ENCODE measurements at regions not wholly inside any gene's neighbourhood (a gene's known extent, or its start where the extent isn't known, plus 50 kb on each side); places are given as distances from the start of the nearest gene placed in this dataset.

GRCh38 chr2:67829470-67829869 lies 233.3 kb downstream of the C1D start:
- no peak for TF ChIP-seq ZNF8 (CRISPR knock-in tag; IDR thresholded peaks at IDR 0.05)
- no peak for ATAC-seq

GRCh38 chr2:67833632-67834031 lies 229.2 kb downstream of the C1D start:
- ATAC-seq, result no peak
- TF ChIP-seq ARNTL (CRISPR knock-in tag; IDR thresholded peaks at IDR 0.05; ENCODE audit: borderline replicate concordance, low read depth) (no peak), TOX (CRISPR knock-in tag; IDR thresholded peaks at IDR 0.05; ENCODE audit: borderline replicate concordance) (no peak), CSDC2 (CRISPR knock-in tag; IDR thresholded peaks at IDR 0.05) (no peak), OSR1 (CRISPR knock-in tag; IDR thresholded peaks at IDR 0.05) (no peak), BACH2 (CRISPR knock-in tag; IDR thresholded peaks at IDR 0.05; ENCODE audit: borderline replicate concordance) (no peak), PPARA (CRISPR knock-in tag; IDR thresholded peaks at IDR 0.05; ENCODE audit: borderline replicate concordance) (no peak), ZNF565 (CRISPR knock-in tag; conservative IDR thresholded peaks at IDR 0.05; ENCODE audit: low read depth) (no peak), GLIS3 (CRISPR knock-in tag; IDR thresholded peaks at IDR 0.05) (no peak), TCF4 (CRISPR knock-in tag; IDR thresholded peaks at IDR 0.05; ENCODE audit: borderline replicate concordance) (no peak), PATZ1 (CRISPR knock-in tag; IDR thresholded peaks at IDR 0.05; ENCODE audit: borderline replicate concordance) (no peak)

- TF ChIP-seq PATZ1 (CRISPR knock-in tag; IDR thresholded peaks at IDR 0.05; ENCODE audit: borderline replicate concordance) (no peak), SNAI2 (CRISPR knock-in tag; IDR thresholded peaks at IDR 0.05) (no peak), CSDC2 (CRISPR knock-in tag; IDR thresholded peaks at IDR 0.05) (no peak), ZNF565 (CRISPR knock-in tag; conservative IDR thresholded peaks at IDR 0.05; ENCODE audit: low read depth) (no peak), ESRRG (CRISPR knock-in tag; IDR thresholded peaks at IDR 0.05) (no peak), ZNF70 (CRISPR knock-in tag; IDR thresholded peaks at IDR 0.05) (no peak), ZNF8 (CRISPR knock-in tag; IDR thresholded peaks at IDR 0.05) (no peak), ARNTL (CRISPR knock-in tag; IDR thresholded peaks at IDR 0.05; ENCODE audit: borderline replicate concordance, low read depth) (no peak), ZFP3 (CRISPR knock-in tag; IDR thresholded peaks at IDR 0.05) (no peak), ZFP30 (CRISPR knock-in tag; IDR thresholded peaks at IDR 0.05) (no peak), OSR1 (CRISPR knock-in tag; IDR thresholded peaks at IDR 0.05) (no peak), ISL1 (CRISPR knock-in tag; IDR thresholded peaks at IDR 0.05) (no peak)
- TF ChIP-seq, protein P1, sequence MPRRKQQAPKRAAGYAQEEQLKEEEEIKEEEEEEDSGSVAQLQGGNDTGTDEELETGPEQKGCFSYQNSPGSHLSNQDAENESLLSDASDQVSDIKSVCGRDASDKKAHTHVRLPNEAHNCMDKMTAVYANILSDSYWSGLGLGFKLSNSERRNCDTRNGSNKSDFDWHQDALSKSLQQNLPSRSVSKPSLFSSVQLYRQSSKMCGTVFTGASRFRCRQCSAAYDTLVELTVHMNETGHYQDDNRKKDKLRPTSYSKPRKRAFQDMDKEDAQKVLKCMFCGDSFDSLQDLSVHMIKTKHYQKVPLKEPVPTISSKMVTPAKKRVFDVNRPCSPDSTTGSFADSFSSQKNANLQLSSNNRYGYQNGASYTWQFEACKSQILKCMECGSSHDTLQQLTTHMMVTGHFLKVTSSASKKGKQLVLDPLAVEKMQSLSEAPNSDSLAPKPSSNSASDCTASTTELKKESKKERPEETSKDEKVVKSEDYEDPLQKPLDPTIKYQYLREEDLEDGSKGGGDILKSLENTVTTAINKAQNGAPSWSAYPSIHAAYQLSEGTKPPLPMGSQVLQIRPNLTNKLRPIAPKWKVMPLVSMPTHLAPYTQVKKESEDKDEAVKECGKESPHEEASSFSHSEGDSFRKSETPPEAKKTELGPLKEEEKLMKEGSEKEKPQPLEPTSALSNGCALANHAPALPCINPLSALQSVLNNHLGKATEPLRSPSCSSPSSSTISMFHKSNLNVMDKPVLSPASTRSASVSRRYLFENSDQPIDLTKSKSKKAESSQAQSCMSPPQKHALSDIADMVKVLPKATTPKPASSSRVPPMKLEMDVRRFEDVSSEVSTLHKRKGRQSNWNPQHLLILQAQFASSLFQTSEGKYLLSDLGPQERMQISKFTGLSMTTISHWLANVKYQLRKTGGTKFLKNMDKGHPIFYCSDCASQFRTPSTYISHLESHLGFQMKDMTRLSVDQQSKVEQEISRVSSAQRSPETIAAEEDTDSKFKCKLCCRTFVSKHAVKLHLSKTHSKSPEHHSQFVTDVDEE (CRISPR knock-in tag; IDR thresholded peaks at IDR 0.05), result no peak
- ATAC-seq, result no peak
These were observed 228.3 kb downstream of the C1D start for GRCh38 chr2:67834482-67834881.

GRCh38 chr2:67835266-67835665 lies 227.5 kb downstream of the C1D start:
- TF ChIP-seq ZC3H10 (CRISPR knock-in tag; IDR thresholded peaks at IDR 0.05) (no peak), BACH2 (CRISPR knock-in tag; IDR thresholded peaks at IDR 0.05; ENCODE audit: borderline replicate concordance) (no peak), ARNTL (CRISPR knock-in tag; IDR thresholded peaks at IDR 0.05; ENCODE audit: borderline replicate concordance, low read depth) (no peak)
- ATAC-seq, result no peak

DNA sequence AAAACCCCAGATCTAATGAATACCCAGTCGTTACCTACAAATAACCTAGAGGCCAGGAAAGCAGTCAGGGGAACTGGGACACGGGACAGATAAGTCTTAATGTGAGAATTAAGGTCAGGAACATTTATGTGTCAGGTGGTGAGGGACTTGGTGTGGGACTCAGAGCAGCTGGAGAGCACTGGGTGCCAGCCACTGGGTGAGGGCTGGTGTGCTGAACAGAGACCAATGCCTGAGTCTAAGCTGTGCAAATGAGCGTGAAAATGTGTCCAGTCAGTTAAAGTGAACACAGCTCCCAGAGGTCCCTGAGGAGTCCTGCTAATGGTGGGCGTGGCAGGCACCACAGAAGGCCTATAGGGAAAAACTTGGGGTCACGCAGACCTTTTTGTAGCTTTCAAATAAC lies 225.9 kb downstream of the C1D start:
- no peak for ATAC-seq
- TF ChIP-seq, protein P1 (CRISPR knock-in tag; IDR thresholded peaks at IDR 0.05), result no peak
- TF ChIP-seq, protein P2, sequence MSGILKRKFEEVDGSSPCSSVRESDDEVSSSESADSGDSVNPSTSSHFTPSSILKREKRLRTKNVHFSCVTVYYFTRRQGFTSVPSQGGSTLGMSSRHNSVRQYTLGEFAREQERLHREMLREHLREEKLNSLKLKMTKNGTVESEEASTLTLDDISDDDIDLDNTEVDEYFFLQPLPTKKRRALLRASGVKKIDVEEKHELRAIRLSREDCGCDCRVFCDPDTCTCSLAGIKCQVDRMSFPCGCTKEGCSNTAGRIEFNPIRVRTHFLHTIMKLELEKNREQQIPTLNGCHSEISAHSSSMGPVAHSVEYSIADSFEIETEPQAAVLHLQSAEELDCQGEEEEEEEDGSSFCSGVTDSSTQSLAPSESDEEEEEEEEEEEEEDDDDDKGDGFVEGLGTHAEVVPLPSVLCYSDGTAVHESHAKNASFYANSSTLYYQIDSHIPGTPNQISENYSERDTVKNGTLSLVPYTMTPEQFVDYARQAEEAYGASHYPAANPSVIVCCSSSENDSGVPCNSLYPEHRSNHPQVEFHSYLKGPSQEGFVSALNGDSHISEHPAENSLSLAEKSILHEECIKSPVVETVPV (CRISPR knock-in tag; IDR thresholded peaks at IDR 0.05), result no peak
- TF ChIP-seq ZFP30 (CRISPR knock-in tag; IDR thresholded peaks at IDR 0.05) (no peak), BACH2 (CRISPR knock-in tag; IDR thresholded peaks at IDR 0.05; ENCODE audit: borderline replicate concordance) (no peak), CSDC2 (CRISPR knock-in tag; IDR thresholded peaks at IDR 0.05) (no peak), ARNTL (CRISPR knock-in tag; IDR thresholded peaks at IDR 0.05; ENCODE audit: borderline replicate concordance, low read depth) (no peak), TOX (CRISPR knock-in tag; IDR thresholded peaks at IDR 0.05; ENCODE audit: borderline replicate concordance) (no peak), ZNF8 (CRISPR knock-in tag; IDR thresholded peaks at IDR 0.05) (no peak), ZFP3 (CRISPR knock-in tag; IDR thresholded peaks at IDR 0.05) (no peak), SNAI2 (CRISPR knock-in tag; IDR thresholded peaks at IDR 0.05) (no peak), ZC3H10 (CRISPR knock-in tag; IDR thresholded peaks at IDR 0.05) (no peak), GLIS3 (CRISPR knock-in tag; IDR thresholded peaks at IDR 0.05) (no peak)
- TF ChIP-seq, protein P3, sequence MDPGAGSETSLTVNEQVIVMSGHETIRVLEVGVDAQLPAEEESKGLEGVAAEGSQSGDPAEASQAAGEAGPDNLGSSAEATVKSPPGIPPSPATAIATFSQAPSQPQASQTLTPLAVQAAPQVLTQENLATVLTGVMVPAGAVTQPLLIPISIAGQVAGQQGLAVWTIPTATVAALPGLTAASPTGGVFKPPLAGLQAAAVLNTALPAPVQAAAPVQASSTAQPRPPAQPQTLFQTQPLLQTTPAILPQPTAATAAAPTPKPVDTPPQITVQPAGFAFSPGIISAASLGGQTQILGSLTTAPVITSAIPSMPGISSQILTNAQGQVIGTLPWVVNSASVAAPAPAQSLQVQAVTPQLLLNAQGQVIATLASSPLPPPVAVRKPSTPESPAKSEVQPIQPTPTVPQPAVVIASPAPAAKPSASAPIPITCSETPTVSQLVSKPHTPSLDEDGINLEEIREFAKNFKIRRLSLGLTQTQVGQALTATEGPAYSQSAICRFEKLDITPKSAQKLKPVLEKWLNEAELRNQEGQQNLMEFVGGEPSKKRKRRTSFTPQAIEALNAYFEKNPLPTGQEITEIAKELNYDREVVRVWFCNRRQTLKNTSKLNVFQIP (CRISPR knock-in tag; IDR thresholded peaks at IDR 0.05; ENCODE audit: borderline replicate concordance, low read depth), result no peak
